Mucosa of gallbladder (tissue), 1 donor: ENCODE measurements at regions not wholly inside any gene's neighbourhood (a gene's known extent, or its start where the extent isn't known, plus 50 kb on each side); places are given as distances from the start of the nearest gene placed in this dataset.
"Not testable (repeated sequence)": the region's sequence is repeated elsewhere in the genome, so short reads cannot be mapped to it uniquely, and the experiment has no call there.

ENCODE experiments used
- DNase-seq: peaks from one replicate; pipeline ENCODE4 v3.0.0-alpha.2; 2020; ENCODE audit warnings: low spot score
- donor health status: DM: no; HTN: no; CAD: no.

- DNase-seq = no peak
Observed at GRCh38 chr12:46572644-46573346, 200.2 kb upstream of the SLC38A2 start.

GRCh38 chr12:46571608-46572007 is 199.0 kb upstream of the SLC38A2 start:
- DNase-seq = no peak

DNA sequence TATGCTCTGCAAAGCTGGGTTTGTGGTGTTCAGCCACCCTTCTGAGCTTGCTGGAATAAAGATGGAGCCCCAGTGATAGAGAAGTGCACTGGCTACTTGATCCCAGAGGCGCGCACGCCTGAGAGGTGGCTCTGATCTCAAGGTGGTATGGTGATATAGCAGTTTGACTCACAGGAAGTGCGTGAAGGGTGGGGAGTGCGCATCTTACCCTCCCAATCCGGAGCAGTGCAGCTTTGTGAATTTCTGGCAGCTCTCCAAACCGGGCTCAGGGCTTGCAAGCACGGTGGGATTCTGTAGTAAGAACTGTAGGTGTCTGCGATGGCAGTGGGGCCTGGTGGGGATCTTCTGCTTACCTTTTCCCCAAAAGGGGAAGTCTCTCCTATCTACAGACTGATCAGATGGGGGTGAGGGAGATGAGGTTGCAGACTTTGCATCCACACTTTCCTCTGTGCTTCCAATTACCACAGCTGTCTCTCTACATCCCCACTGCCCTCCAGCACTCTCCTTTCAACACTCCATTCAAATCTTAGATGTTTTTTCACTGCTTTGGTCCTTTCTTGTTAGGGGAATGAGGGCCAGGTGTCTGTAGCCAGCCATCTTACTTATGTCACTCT is 197.4 kb upstream of the SLC38A2 start:
- DNase-seq = no peak

GRCh38 chr12:46567667-46568066 is 195.1 kb upstream of the SLC38A2 start:
- DNase-seq = no peak

- no peak for DNase-seq
Observed at GRCh38 chr12:46562625-46563225, 190.2 kb upstream of the SLC38A2 start.

DNA sequence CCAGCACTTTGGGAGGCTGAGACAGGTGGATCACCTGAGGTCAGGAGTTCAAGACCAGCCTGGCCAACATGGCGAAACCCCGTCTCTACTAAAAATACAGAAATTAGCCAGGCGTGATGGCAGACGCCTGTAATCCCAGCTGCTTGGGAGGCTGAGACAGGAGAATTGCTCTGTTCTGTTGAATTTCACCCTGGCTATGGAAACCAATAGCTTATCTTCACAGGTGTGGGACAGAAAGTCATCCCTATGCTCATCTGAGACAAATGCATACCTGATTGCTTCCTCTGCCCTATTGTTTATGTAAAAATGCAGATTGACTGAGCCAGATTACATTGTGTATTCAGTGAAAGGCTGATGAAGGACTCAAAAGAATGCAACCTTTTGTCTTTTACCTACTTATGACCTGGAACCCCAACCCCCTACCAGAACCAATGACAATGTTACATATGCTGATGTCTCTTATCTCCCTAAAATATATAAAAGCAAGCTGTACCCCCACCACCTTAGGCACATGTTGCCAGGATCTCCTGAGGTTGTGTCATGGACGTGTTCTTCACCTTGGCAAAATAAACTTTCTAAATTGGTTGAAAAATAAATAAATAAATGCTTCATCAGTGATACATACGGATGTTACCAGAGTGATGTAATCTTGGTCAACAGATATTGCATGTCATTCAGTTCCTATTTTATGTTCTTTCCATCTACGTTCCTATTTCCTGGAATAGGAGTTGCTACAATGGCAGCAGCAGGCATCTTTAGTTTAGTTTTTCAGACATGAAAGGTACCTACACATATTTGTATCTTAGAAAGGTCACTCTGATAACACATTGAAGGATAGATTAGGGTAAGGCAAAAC is 189.4 kb upstream of the SLC38A2 start:
- DNase-seq = not testable (repeated sequence)

DNA sequence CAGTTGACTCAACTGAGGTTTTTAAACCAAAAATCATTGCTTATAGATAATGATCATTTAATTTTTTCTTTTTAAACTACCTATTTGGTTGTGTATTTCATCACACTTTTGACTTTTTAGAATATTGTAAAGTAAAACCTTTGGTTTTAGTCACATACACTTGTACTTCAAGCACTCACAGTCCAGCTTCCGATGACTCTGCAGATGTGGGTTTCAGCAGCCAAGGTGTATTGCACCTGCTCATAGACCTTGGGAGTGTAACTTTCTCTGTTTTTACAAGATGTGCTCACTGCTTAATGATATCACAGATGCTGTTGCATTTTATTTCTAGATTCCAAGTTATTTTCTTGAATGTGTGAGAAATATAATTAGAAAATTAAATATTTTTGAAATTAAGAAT is 188.3 kb upstream of the SLC38A2 start:
- DNase-seq = no peak

DNA sequence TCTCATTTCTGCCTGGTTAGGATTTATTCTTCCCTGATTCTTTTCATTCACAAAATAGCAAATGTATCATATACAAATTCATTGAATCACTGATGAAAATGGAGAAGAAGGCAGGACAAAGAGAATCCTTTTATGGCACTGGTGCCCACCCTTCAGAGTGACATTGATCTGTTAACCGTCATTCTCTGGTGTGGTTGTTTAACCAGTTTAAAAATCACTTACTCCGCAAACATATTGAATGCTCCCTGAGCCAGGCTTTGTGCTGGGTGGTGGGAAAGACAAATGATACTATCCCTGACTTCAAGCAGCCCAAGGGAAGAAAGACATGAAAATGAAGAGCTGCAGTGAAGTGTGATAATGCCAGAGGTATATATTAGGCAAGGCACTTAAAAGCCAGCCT is 187.5 kb upstream of the SLC38A2 start:
- DNase-seq = no peak

DNA sequence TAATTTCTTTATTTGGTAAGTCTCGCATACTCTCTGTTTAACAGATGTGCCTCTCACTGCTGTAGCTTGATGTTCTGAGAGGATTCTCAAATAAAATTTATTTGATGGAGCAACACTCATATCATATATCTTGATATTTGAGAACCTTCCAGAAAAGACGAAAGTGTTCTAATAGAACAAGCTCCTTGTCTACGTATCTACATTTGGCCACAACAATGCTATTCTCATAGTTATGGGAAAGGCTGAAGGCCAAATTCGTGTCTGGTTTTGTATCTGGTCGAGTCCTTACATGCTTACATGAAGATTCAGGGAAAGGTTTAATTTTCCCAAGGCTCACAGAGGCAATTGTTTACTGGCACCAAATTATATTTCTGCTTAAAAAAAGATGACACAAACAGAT is 186.7 kb upstream of the SLC38A2 start:
- DNase-seq = no peak

GRCh38 chr12:46558677-46559076 is 186.1 kb upstream of the SLC38A2 start:
- DNase-seq = no peak

- no peak for DNase-seq
Observed at GRCh38 chr12:46557539-46558373, 185.2 kb upstream of the SLC38A2 start.

DNA sequence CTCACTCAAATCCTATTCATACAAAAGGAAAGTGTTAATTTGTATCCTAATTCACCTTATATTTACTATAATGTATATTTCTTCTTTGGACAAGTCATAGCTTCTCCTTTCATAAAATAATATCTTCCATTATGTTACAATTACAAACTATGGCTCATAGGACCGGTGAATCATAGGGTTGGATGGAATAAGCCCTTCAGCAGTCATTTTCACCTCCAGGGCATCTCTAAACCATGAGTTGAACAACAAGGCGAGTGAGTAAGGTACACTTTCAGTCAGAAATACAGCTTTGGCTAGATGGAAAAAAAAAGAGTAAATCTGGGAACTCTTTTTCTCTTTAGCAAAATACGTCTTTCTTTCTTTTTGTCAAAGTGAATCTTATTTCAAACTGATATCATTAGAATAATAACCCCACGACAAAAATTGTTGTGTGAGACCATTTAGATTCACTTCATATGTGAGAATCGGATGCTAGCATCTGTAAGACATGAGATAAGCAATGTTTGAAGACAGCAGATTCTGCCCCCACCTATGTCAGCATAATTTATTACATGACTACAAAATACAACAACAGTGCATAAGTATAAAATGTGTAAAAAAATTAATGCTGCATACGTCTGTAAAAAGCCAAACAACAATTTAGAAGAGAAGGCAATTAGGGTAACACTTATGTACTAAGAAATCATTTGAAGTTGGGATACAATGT is 184.4 kb upstream of the SLC38A2 start:
- DNase-seq = no peak

GRCh38 chr12:46556105-46556559 is 183.6 kb upstream of the SLC38A2 start:
- DNase-seq = no peak

DNA sequence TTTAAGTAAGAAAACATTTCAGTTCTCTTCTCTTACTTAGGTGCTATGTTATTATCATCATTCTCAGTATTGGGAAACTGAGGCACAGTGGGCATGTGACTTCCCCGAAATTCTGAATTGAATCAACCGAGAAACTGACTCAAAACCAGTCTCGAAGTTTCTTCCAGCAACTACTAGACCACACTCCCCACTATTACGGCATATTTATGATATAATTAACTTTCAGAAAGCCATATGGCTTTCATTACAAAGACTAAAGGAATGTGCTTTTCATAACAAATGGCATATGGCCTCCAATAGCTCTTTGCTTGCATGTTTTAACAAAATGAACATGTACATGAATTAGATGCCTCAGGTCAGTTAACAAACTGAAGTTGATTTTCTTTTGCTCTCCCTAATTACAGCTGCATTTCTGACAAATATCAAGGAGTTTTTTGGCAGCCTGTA is 182.9 kb upstream of the SLC38A2 start:
- DNase-seq = no peak

DNA sequence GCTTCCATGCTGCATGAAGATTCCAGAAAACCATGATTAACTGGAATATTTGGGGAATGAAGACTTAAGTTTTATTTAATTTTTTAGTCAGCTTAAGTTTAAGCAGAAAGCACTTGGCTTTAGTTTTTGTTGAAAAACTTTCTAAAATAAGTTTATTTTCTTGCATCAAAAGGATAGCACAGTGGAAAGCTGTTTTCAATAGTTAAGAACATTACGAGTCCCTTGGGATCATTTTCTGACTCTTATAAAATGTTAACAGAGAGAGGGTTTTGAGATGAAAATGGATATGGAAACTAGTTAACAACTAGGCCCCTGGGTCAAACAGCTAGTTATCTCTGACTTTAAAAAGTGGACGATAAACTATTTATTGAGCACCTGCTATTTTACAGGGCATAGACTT is 181.9 kb upstream of the SLC38A2 start:
- no peak for DNase-seq

- no peak for DNase-seq
Observed at GRCh38 chr12:46553911-46554310, 181.3 kb upstream of the SLC38A2 start.

GRCh38 chr12:46553266-46553665 is 180.7 kb upstream of the SLC38A2 start:
- no peak for DNase-seq

- no peak for DNase-seq
Observed at GRCh38 chr12:46550266-46550879, 177.8 kb upstream of the SLC38A2 start.

GRCh38 chr12:46549527-46550265 is 177.1 kb upstream of the SLC38A2 start:
- DNase-seq = no peak
